ENCODE measurements at regions not wholly inside any gene's neighbourhood (a gene's known extent, or its start where the extent isn't known, plus 50 kb on each side); places are given as distances from the start of the nearest gene placed in this dataset.
A peak's percentile ranks its signal among the peaks of the same experiment; 100 is the strongest.

DNA sequence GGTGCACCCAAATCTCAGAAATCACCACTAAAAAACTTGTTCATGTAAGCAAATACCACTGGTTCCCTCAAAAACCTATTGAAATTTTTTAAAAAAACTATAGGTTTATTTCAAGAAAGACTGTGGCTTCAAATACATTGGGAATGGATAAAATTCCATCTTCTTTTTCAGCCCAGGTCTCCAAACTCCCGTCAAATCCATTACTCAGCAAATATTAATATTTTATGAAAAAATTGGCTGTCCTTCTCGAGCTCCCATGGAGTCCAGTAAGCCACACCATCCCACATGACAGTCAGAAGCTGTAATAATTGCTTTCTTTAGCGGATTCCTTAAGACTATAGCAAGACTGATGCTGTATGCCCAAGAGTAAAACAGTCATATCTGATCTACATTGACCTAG, 204.4 kb upstream of the DOK6 start:
- POLR2A ChIA-PET (ENCODE audit: low non-redundant PET), result no interaction called here
- intact Hi-C loops (cut with micrococcal nuclease; ENCODE audit: unreplicated experiment), result no loop called here
- Histone ChIP-seq H3K27me3 (replicated peaks; ENCODE audit: insufficient read depth, low read depth, low read length, poor library complexity) (no peaks in the 10 kb centered on the region), H3K4me3 (ENCODE audit: low read depth, low read length, poor library complexity, severe bottlenecking) (no peak overlapping the region), H3K9me3 (ENCODE audit: low read depth, low read length, poor library complexity, severe bottlenecking) (no peaks in the 10 kb centered on the region), H3K4me1 (ENCODE audit: insufficient read depth, low read length, poor library complexity, severe bottlenecking) (no peaks in the 10 kb centered on the region), H3K36me3 (ENCODE audit: insufficient read depth, low read length, poor library complexity, severe bottlenecking) (no peaks in the 10 kb centered on the region), H3K27ac (ENCODE audit: low read depth, low read length, poor library complexity, severe bottlenecking) (no peak overlapping the region)
- no TSS peak for BruUV-seq (replicated peaks)
- CTCF ChIA-PET, result no interaction called here
- DNase-seq (ENCODE audit: low spot score), result no peak
- TF ChIP-seq, protein P1, sequence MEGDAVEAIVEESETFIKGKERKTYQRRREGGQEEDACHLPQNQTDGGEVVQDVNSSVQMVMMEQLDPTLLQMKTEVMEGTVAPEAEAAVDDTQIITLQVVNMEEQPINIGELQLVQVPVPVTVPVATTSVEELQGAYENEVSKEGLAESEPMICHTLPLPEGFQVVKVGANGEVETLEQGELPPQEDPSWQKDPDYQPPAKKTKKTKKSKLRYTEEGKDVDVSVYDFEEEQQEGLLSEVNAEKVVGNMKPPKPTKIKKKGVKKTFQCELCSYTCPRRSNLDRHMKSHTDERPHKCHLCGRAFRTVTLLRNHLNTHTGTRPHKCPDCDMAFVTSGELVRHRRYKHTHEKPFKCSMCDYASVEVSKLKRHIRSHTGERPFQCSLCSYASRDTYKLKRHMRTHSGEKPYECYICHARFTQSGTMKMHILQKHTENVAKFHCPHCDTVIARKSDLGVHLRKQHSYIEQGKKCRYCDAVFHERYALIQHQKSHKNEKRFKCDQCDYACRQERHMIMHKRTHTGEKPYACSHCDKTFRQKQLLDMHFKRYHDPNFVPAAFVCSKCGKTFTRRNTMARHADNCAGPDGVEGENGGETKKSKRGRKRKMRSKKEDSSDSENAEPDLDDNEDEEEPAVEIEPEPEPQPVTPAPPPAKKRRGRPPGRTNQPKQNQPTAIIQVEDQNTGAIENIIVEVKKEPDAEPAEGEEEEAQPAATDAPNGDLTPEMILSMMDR (conservative IDR thresholded peaks at IDR 0.05; ENCODE audit: low read depth, low read length), result no peak
- no peak for TF ChIP-seq EZH2 (IDR thresholded peaks at IDR 0.05; ENCODE audit: borderline replicate concordance, low read depth, low read length, poor library complexity, severe bottlenecking)

- no peaks in the 10 kb centered on the region for H3K36me3 ChIP-seq (ENCODE audit: insufficient read depth, low read length, poor library complexity, severe bottlenecking)
- no peaks in the 10 kb centered on the region for H3K27me3 ChIP-seq (replicated peaks; ENCODE audit: insufficient read depth, low read depth, low read length, poor library complexity)
- H3K27ac ChIP-seq (ENCODE audit: low read depth, low read length, poor library complexity, severe bottlenecking), result no peak overlapping the region
- no TSS peak for BruUV-seq (replicated peaks)
- H3K9me3 ChIP-seq (ENCODE audit: low read depth, low read length, poor library complexity, severe bottlenecking), result no peaks in the 10 kb centered on the region
- POLR2A ChIA-PET (ENCODE audit: low non-redundant PET), result no interaction called here
- TF ChIP-seq, protein P1 (conservative IDR thresholded peaks at IDR 0.05; ENCODE audit: low read depth, low read length), result no peak
- no peak for TF ChIP-seq EZH2 (IDR thresholded peaks at IDR 0.05; ENCODE audit: borderline replicate concordance, low read depth, low read length, poor library complexity, severe bottlenecking)
- H3K4me3 ChIP-seq (ENCODE audit: low read depth, low read length, poor library complexity, severe bottlenecking), result no peak overlapping the region
- no peak for DNase-seq (ENCODE audit: low spot score)
- no peaks in the 10 kb centered on the region for H3K4me1 ChIP-seq (ENCODE audit: insufficient read depth, low read length, poor library complexity, severe bottlenecking)
- CTCF ChIA-PET, result no interaction called here
- intact Hi-C loops (cut with micrococcal nuclease; ENCODE audit: unreplicated experiment), result no loop called here
Measured at GRCh38 chr18:69205925-69206324, 194.8 kb upstream of the DOK6 start.

- Histone ChIP-seq H3K27me3 (replicated peaks; ENCODE audit: insufficient read depth, low read depth, low read length, poor library complexity) (no peaks in the 10 kb centered on the region), H3K36me3 (ENCODE audit: insufficient read depth, low read length, poor library complexity, severe bottlenecking) (no peaks in the 10 kb centered on the region), H3K4me3 (ENCODE audit: low read depth, low read length, poor library complexity, severe bottlenecking) (no peak overlapping the region), H3K9me3 (ENCODE audit: low read depth, low read length, poor library complexity, severe bottlenecking) (no peaks in the 10 kb centered on the region), H3K4me1 (ENCODE audit: insufficient read depth, low read length, poor library complexity, severe bottlenecking) (peaks cover 6% of the 10 kb centered on the region), H3K27ac (ENCODE audit: low read depth, low read length, poor library complexity, severe bottlenecking) (no peak overlapping the region)
- no peak for DNase-seq (ENCODE audit: low spot score)
- ChIA-PET POLR2A (ENCODE audit: low non-redundant PET) (no interaction called here), CTCF (interaction anchor here (0.7 kb wide), 1 partner anchor 29 kb away, joined by 3 read pairs; no protein-coding TSS in a partner anchor)
- no TSS peak for BruUV-seq (replicated peaks)
- TF ChIP-seq, protein P1 (conservative IDR thresholded peaks at IDR 0.05; ENCODE audit: low read depth, low read length), result peak; percentile 22; the same call in 1 of the 2 replicates
- no peak for TF ChIP-seq EZH2 (IDR thresholded peaks at IDR 0.05; ENCODE audit: borderline replicate concordance, low read depth, low read length, poor library complexity, severe bottlenecking)
- intact Hi-C loops (cut with micrococcal nuclease; ENCODE audit: unreplicated experiment), result no loop called here
Measured at GRCh38 chr18:69208545-69208944, 192.1 kb upstream of the DOK6 start.

Measured in A673 (cell line).